HEK293T (cell line): ENCODE measurements at regions not wholly inside any gene's neighbourhood (a gene's known extent, or its start where the extent isn't known, plus 50 kb on each side); places are given as distances from the start of the nearest gene placed in this dataset.

Experiments
- CTCF ChIA-PET: fragments of 350-600 bp; formaldehyde crosslinking; extraction: SDS; loops from one replicate; lab custom pipeline; 2021; ENCODE audit warnings: antibody characterized with exemption, inconsistent platforms; lab: Yijun Ruan, JAX
- POLR2A ChIA-PET: fragments of 350-600 bp; formaldehyde crosslinking; extraction: SDS; loops from one replicate; lab custom pipeline; 2020; ENCODE audit warnings: antibody characterized with exemption, inconsistent platforms; lab: Yijun Ruan, JAX
- DNase-seq: peaks from one replicate; pipeline ENCODE4 v3.0.0; 2012; ENCODE audit warnings: mixed read lengths; ENCODE audit errors: extremely low spot score
- ARNT ChIP-seq: fragments of 450-650 bp; IDR thresholded peaks from 2 replicates; pipeline ENCODE4 v1.6.1; 2017; ENCODE audit warnings: mild to moderate bottlenecking
- BHLHE40 ChIP-seq: fragments of 450-650 bp; IDR thresholded peaks from 2 replicates; pipeline ENCODE4 v1.6.1; 2016; ENCODE audit warnings: mild to moderate bottlenecking, moderate library complexity, borderline replicate concordance
- CTBP1 ChIP-seq: fragments of 450-650 bp; IDR thresholded peaks from 2 replicates; pipeline ENCODE4 v1.6.1; 2016; ENCODE audit warnings: borderline replicate concordance
- ELF4 ChIP-seq: fragments of 450-650 bp; IDR thresholded peaks from 2 replicates; pipeline ENCODE4 v1.6.1; 2017; ENCODE audit warnings: antibody characterized with exemption
- FOXA1 ChIP-seq: fragments of 450-650 bp; IDR thresholded peaks from 2 replicates; pipeline ENCODE4 v1.6.1; 2016; ENCODE audit warnings: mild to moderate bottlenecking
- FOXK2 ChIP-seq: fragments of 450-650 bp; IDR thresholded peaks from 2 replicates; pipeline ENCODE4 v1.6.1; 2016; ENCODE audit warnings: mild to moderate bottlenecking
- FOXM1 ChIP-seq: fragments of 450-650 bp; IDR thresholded peaks from 2 replicates; pipeline ENCODE4 v1.6.1; 2017; ENCODE audit warnings: mild to moderate bottlenecking, borderline replicate concordance
- HDGF ChIP-seq: fragments of 450-650 bp; IDR thresholded peaks from 2 replicates; pipeline ENCODE4 v1.6.1; 2017; ENCODE audit warnings: antibody characterized with exemption, borderline replicate concordance
- L3MBTL2 ChIP-seq: fragments of 450-650 bp; conservative IDR thresholded peaks from 2 replicates; pipeline ENCODE4 v1.6.1; 2016; ENCODE audit warnings: mild to moderate bottlenecking
- LEF1 ChIP-seq: fragments of 450-650 bp; IDR thresholded peaks from 2 replicates; pipeline ENCODE4 v1.6.1; 2017; ENCODE audit warnings: mild to moderate bottlenecking, borderline replicate concordance
- NFRKB ChIP-seq: fragments of 450-650 bp; IDR thresholded peaks from 2 replicates; pipeline ENCODE4 v1.6.1; 2016; ENCODE audit warnings: mild to moderate bottlenecking, moderate library complexity
- SP1 ChIP-seq: fragments of 450-650 bp; IDR thresholded peaks from 2 replicates; pipeline ENCODE4 v1.6.1; 2017
- SUZ12 ChIP-seq: fragments of 450-650 bp; IDR thresholded peaks from 2 replicates; pipeline ENCODE4 v1.6.1; 2016; ENCODE audit warnings: mild to moderate bottlenecking
- TARDBP ChIP-seq: fragments of 450-650 bp; IDR thresholded peaks from 2 replicates; pipeline ENCODE4 v1.6.1; 2016
- ZNF384 ChIP-seq: fragments of 450-650 bp; IDR thresholded peaks from 2 replicates; pipeline ENCODE4 v1.6.1; 2016
- TF ChIP-seq, protein P1 (sequence below): fragments of 450-650 bp; IDR thresholded peaks from 2 replicates; pipeline ENCODE4 v1.6.1; 2016

DNA sequence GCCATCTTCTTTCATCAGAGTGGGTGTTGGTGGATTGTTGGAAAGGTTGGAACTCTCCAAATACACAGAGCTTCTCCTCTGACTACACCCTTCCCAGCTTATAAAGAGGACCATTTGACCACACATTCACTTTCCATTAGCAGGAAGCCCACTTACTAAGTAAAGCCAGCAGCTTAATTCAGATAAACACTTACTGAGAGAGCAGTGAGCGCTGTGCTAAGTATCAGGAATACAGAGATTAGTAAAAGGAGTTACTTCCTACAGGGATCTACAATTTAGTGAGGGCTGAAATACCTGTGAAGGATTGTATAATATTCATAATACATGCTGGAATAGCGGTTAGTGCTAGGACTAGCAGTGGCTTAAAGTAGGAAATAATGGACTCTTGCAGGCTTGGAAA is 343.0 kb downstream of the NYAP2 start:
- no peak for DNase-seq
- POLR2A ChIA-PET = no interaction called here
- CTCF ChIA-PET = no interaction called here
- no peak for TF ChIP-seq BHLHE40
- no peak for TF ChIP-seq LEF1
- no peak for TF ChIP-seq FOXA1
- no peak for TF ChIP-seq L3MBTL2
- no peak for TF ChIP-seq ZNF384
- TF ChIP-seq FOXK2 = no peak
- TF ChIP-seq, protein P1, sequence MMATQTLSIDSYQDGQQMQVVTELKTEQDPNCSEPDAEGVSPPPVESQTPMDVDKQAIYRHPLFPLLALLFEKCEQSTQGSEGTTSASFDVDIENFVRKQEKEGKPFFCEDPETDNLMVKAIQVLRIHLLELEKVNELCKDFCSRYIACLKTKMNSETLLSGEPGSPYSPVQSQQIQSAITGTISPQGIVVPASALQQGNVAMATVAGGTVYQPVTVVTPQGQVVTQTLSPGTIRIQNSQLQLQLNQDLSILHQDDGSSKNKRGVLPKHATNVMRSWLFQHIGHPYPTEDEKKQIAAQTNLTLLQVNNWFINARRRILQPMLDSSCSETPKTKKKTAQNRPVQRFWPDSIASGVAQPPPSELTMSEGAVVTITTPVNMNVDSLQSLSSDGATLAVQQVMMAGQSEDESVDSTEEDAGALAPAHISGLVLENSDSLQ = no peak
- TF ChIP-seq FOXM1 = no peak
- TF ChIP-seq SUZ12 = no peak

DNA sequence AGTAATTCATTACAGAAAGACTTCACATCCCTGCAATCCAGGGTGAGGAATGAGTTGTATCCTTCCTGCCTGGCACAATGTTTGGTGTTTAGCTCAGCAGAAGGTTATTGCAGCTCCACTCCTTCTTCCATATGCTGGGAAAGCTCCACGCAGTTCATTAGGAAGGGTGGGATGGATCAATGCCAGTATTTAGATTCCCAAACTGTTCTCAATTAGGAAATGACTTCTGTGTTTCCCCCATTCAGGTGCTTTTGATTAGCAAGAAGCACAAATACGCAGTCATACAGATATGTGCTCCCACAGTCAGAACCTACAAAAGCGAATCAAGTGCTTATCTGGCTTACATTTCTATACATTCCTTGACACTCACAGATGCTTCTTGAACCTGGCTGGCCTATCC is 340.6 kb downstream of the NYAP2 start:
- ChIA-PET CTCF (no interaction called here), POLR2A (no interaction called here)
- no peak for DNase-seq
- no peak for TF ChIP-seq CTBP1

DNA sequence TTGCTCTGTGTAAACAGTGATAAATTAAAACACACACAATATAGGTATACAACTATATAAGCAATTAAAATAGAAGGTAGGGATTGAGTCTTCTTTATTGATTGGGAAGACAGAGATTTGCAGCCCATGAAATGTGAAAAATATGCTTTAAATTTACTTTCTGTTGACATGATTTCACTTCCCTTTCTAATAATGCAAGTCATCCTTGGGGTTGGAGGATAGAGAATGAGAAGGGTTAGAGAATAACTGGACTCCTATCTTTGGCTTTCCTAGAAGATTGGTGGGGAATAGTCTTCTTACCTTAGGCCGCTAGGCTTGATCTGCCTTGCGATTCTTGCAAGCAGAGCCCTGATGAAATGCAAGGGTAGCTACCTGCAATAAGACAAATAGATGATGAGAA is 339.8 kb downstream of the NYAP2 start:
- TF ChIP-seq SUZ12 = no peak
- no peak for TF ChIP-seq FOXA1
- no peak for TF ChIP-seq HDGF
- TF ChIP-seq BHLHE40 = no peak
- TF ChIP-seq ZNF384 = no peak
- TF ChIP-seq ARNT = no peak
- no peak for TF ChIP-seq LEF1
- TF ChIP-seq ELF4 = no peak
- TF ChIP-seq TARDBP = no peak
- TF ChIP-seq FOXK2 = no peak
- TF ChIP-seq L3MBTL2 = no peak
- no peak for TF ChIP-seq SP1
- TF ChIP-seq FOXM1 = no peak
- TF ChIP-seq NFRKB = no peak
- TF ChIP-seq, protein P1 = no peak
- TF ChIP-seq CTBP1 = no peak
- ChIA-PET POLR2A (no interaction called here), CTCF (no interaction called here)
- DNase-seq = no peak

DNA sequence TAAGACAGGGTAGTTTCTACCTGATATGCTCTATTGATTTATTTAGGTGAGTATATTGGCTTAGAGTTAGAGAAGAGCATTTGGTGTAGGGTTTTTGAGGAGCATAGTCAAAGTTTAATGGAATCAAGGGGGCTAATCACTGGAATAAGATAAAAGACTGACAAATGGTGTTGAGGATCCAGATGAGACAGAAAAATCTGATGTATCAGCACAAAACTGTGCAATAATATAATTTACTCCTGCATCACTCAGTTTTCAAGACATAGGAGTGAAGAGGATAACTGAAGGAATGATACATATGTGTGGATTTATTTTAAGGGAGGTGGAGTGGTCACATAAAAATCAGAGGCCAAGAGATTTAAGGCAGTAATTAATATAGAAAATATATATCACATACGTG is 339.2 kb downstream of the NYAP2 start:
- CTCF ChIA-PET = no interaction called here
- POLR2A ChIA-PET = no interaction called here
- no peak for TF ChIP-seq FOXM1
- TF ChIP-seq TARDBP = no peak
- no peak for TF ChIP-seq CTBP1
- TF ChIP-seq LEF1 = no peak
- TF ChIP-seq HDGF = no peak
- no peak for TF ChIP-seq ARNT
- no peak for TF ChIP-seq SUZ12
- DNase-seq = no peak

DNA sequence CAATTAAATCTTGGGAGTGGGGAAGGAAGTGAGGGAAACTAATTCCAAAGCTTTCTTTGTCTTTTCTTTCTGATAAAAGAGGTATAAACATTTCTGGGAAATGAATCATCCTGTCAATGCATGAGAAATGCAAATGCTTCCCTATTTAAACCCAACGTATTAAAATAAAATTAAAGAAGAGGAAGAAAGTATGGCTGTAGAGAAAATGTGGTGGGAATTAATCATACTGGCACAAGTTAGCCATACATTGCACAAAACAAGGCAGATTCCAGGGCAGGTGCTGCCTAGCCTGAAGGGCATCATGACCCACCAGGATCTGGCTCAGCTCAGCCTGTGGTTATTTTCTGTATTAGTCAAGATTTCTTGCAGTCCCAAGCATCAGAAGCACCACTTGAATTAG is 338.0 kb downstream of the NYAP2 start:
- CTCF ChIA-PET = no interaction called here
- POLR2A ChIA-PET = no interaction called here
- DNase-seq = no peak
- TF ChIP-seq SUZ12 (no peak), BHLHE40 (no peak), CTBP1 (no peak), ELF4 (no peak), ZNF384 (no peak), NFRKB (no peak), SP1 (no peak), LEF1 (no peak), FOXA1 (no peak), FOXM1 (no peak), L3MBTL2 (no peak), FOXK2 (no peak), TARDBP (no peak), ARNT (no peak), HDGF (no peak)
- TF ChIP-seq, protein P1 = no peak

DNA sequence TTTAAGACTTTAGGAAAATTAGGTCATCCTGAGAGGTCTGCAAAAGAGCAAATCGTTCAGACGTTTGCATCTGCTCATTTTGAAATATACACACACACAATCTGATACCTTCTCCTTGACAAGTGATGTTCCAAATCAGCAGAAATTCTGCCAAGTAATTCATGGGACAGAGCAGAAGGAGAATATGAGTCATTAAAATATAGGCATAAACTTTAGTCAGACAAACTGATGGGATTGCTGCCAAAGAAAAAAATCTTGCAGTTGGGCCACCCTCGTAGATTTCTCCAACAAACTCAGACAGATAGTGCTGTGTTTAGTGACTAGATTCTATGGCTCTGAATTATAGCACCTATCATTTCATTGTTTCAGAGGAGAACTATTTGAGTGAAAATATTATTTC is 336.3 kb downstream of the NYAP2 start:
- no peak for DNase-seq
- TF ChIP-seq NFRKB (no peak), FOXK2 (no peak), FOXM1 (no peak), FOXA1 (no peak), L3MBTL2 (no peak), SP1 (no peak), BHLHE40 (no peak), ARNT (no peak), SUZ12 (no peak), TARDBP (no peak), ZNF384 (no peak)
- TF ChIP-seq, protein P1 = no peak
- CTCF ChIA-PET = no interaction called here
- POLR2A ChIA-PET = no interaction called here
